ENCODE measurements at regions not wholly inside any gene's neighbourhood (a gene's known extent, or its start where the extent isn't known, plus 50 kb on each side); places are given as distances from the start of the nearest gene placed in this dataset.

GRCh38 chr5:60445921-60446320 lies 254.0 kb downstream of the DEPDC1B start:
- Histone ChIP-seq H3K4ac (ENCODE audit: low read depth, low read length) (no peak overlapping the region), H3K9ac (ENCODE audit: extremely low read depth, insufficient read length, low read length) (no peak overlapping the region), H3K14ac (ENCODE audit: insufficient read depth, low read length) (no peak overlapping the region), H3K23me2 (ENCODE audit: insufficient read length, low read depth, low read length, poor library complexity, severe bottlenecking) (no peaks in the 10 kb centered on the region), H2BK15ac (ENCODE audit: low read depth, low read length) (no peak overlapping the region), H4K5ac (ENCODE audit: insufficient read length, low read depth, low read length) (no peak overlapping the region), H2BK20ac (ENCODE audit: low read depth, low read length, poor library complexity, severe bottlenecking) (no peak overlapping the region), H3K4me2 (ENCODE audit: insufficient read depth, insufficient read length, low read length) (no peak overlapping the region), H2BK120ac (ENCODE audit: low read depth, low read length, poor library complexity, severe bottlenecking) (no peak overlapping the region), H2BK12ac (ENCODE audit: insufficient read length, low read depth, low read length) (no peak overlapping the region), H3K79me2 (ENCODE audit: insufficient read depth, low read length) (no peaks in the 10 kb centered on the region), H2AFZ (ENCODE audit: low read length) (no peak overlapping the region), H3K9me3 (ENCODE audit: control insufficient read depth, low read depth, low read length) (no peaks in the 10 kb centered on the region), H3K56ac (ENCODE audit: insufficient read length, low read depth, low read length) (no peak overlapping the region), H3K27me3 (ENCODE audit: insufficient read depth, low read length) (no peaks in the 10 kb centered on the region), H2AK5ac (ENCODE audit: insufficient read length, low read length) (no peak overlapping the region), H3T11ph (ENCODE audit: low read length) (no peak overlapping the region), H4K8ac (replicated peaks; ENCODE audit: insufficient read length, low read depth, low read length) (no peak overlapping the region), H3K27ac (ENCODE audit: insufficient read length, low read depth, low read length) (no peak overlapping the region), H4K91ac (ENCODE audit: insufficient read length, low read depth, low read length) (no peak overlapping the region), H2BK5ac (ENCODE audit: insufficient read length, low read length) (no peak overlapping the region), H4K20me1 (ENCODE audit: control insufficient read depth, insufficient read depth, insufficient read length) (no peaks in the 10 kb centered on the region), H3K18ac (ENCODE audit: insufficient read length, low read depth, low read length) (no peak overlapping the region), H3K23ac (ENCODE audit: insufficient read length, low read depth, low read length) (no peak overlapping the region), H3K79me1 (ENCODE audit: insufficient read depth, low read depth, low read length, poor library complexity, severe bottlenecking) (no peaks in the 10 kb centered on the region), H3K4me1 (ENCODE audit: insufficient read depth, low read length) (no peaks in the 10 kb centered on the region)
- no peak for TF ChIP-seq CTCF (conservative IDR thresholded peaks at IDR 0.05)
- no peak overlapping the region for H3K27ac Mint-ChIP-seq
- H3K4me3 Mint-ChIP-seq, result no peak overlapping the region
- H3K27me3 Mint-ChIP-seq (ENCODE audit: low read depth), result no peaks in the 10 kb centered on the region
- DNase-seq, result no peak
- no peaks in the 10 kb centered on the region for H3K9me3 Mint-ChIP-seq
- WGBS (ENCODE audit: extremely low coverage, insufficient read length, low lambda C conversion rate), result no CpG with 5 or more reads among the region's 1 CpG
- peaks cover 0 to 6% of the 10 kb centered on the region in 2 experiments; a peak in 1 of 4 replicates for H3K4me1 Mint-ChIP-seq
- no peaks in the 10 kb centered on the region for H3K36me3 Mint-ChIP-seq (ENCODE audit: insufficient read depth in 1 of 3, low read depth in 3 of 3)

All from H9 (cell line).